NB4 (cell line): ENCODE measurements at regions not wholly inside any gene's neighbourhood (a gene's known extent, or its start where the extent isn't known, plus 50 kb on each side); places are given as distances from the start of the nearest gene placed in this dataset.

Experiments used
- MYC ChIP-seq: IDR thresholded peaks from 2 replicates; pipeline ENCODE4 v1.6.1; 2011; ENCODE audit warnings: low read depth, low read length
- TF ChIP-seq, protein P1 (sequence below): IDR thresholded peaks from one replicate; pipeline ENCODE4 v1.5.1; 2012; ENCODE audit warnings: low read depth, low read length

GRCh38 chr1:95366498-95366897, 132.5 kb downstream of the RWDD3 start:
- no peak for TF ChIP-seq MYC
- TF ChIP-seq, protein P1, sequence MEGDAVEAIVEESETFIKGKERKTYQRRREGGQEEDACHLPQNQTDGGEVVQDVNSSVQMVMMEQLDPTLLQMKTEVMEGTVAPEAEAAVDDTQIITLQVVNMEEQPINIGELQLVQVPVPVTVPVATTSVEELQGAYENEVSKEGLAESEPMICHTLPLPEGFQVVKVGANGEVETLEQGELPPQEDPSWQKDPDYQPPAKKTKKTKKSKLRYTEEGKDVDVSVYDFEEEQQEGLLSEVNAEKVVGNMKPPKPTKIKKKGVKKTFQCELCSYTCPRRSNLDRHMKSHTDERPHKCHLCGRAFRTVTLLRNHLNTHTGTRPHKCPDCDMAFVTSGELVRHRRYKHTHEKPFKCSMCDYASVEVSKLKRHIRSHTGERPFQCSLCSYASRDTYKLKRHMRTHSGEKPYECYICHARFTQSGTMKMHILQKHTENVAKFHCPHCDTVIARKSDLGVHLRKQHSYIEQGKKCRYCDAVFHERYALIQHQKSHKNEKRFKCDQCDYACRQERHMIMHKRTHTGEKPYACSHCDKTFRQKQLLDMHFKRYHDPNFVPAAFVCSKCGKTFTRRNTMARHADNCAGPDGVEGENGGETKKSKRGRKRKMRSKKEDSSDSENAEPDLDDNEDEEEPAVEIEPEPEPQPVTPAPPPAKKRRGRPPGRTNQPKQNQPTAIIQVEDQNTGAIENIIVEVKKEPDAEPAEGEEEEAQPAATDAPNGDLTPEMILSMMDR = no peak
